HG02798 (cell line): ENCODE measurements at regions not wholly inside any gene's neighbourhood (a gene's known extent, or its start where the extent isn't known, plus 50 kb on each side); places are given as distances from the start of the nearest gene placed in this dataset.
A peak's percentile ranks its signal among the peaks of the same experiment; 100 is the strongest.
"Not testable (repeated sequence)": the region's sequence is repeated elsewhere in the genome, so short reads cannot be mapped to it uniquely, and the experiment has no call there.

Source experiments
- ATAC-seq: cut with Tn5 transposase; IDR thresholded peaks from one replicate; pipeline ENCODE4 v1.9.1; 2021; ENCODE audit warnings: mild to moderate bottlenecking; ENCODE audit not compliant: unreplicated experiment, poor library complexity

GRCh38 chr11:103792981-103793468 lies 243.4 kb upstream of the DDI1 start:
- ATAC-seq, result no peak

GRCh38 chr11:103794262-103794661 lies 242.2 kb upstream of the DDI1 start:
- ATAC-seq, result no peak

- no peak for ATAC-seq
These were observed 238.4 kb upstream of the DDI1 start for GRCh38 chr11:103798026-103798425.

GRCh38 chr11:103798446-103798845 lies 238.0 kb upstream of the DDI1 start:
- no peak for ATAC-seq

GRCh38 chr11:103800406-103801114 lies 235.9 kb upstream of the DDI1 start:
- ATAC-seq, result no peak

- no peak for ATAC-seq
These were observed 233.4 kb upstream of the DDI1 start for GRCh38 chr11:103803062-103803461.

GRCh38 chr11:103805688-103806009 lies 230.8 kb upstream of the DDI1 start:
- ATAC-seq, result no peak

- peak; percentile 63 for ATAC-seq
These were observed 230.1 kb upstream of the DDI1 start for GRCh38 chr11:103806130-103806895.

GRCh38 chr11:103807806-103808205 lies 228.6 kb upstream of the DDI1 start:
- ATAC-seq, result no peak

GRCh38 chr11:103808252-103808651 lies 228.2 kb upstream of the DDI1 start:
- no peak for ATAC-seq

GRCh38 chr11:103811870-103812455 lies 224.5 kb upstream of the DDI1 start:
- no peak for ATAC-seq

- no peak for ATAC-seq
These were observed 223.8 kb upstream of the DDI1 start for GRCh38 chr11:103812680-103813079.

- ATAC-seq, result not testable (repeated sequence)
These were observed 216.1 kb upstream of the DDI1 start for GRCh38 chr11:103820345-103820744.

GRCh38 chr11:103824116-103824515 lies 212.3 kb upstream of the DDI1 start:
- ATAC-seq, result no peak

GRCh38 chr11:103825469-103825868 lies 211.0 kb upstream of the DDI1 start:
- no peak for ATAC-seq

GRCh38 chr11:103826856-103827255 lies 209.6 kb upstream of the DDI1 start:
- ATAC-seq, result no peak

GRCh38 chr11:103829596-103829995 lies 206.8 kb upstream of the DDI1 start:
- no peak for ATAC-seq

GRCh38 chr11:103830205-103830604 lies 206.2 kb upstream of the DDI1 start:
- no peak for ATAC-seq

- ATAC-seq, result no peak
These were observed 203.7 kb upstream of the DDI1 start for GRCh38 chr11:103832762-103833161.

GRCh38 chr11:103842191-103842590 lies 194.2 kb upstream of the DDI1 start:
- no peak for ATAC-seq

- ATAC-seq, result no peak
These were observed 193.6 kb upstream of the DDI1 start for GRCh38 chr11:103842795-103843194.
